ENCODE measurements at regions not wholly inside any gene's neighbourhood (a gene's known extent, or its start where the extent isn't known, plus 50 kb on each side); places are given as distances from the start of the nearest gene placed in this dataset.

DNA sequence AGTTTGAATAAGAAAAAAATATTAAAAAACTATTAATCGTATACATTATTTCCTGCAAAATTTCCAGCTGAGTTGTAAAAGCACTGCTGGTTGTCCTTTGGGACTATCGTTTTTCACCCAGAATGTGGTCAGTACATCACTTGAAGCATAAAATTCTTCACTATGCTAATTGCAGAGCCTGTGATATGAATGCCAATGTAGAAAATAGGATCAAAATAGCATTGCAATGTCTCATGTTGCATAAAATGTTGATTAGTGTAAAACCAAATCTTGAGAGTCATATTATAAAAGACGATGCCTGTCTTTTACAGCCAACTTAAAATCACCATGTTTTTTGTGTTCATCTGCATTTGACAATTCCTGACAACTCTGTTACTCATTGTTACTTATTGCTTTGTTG, 207.7 kb downstream of the MMUT start:
- no peak overlapping the region for H3K4me3 ChIP-seq (ENCODE audit: low read length)
- H3K9me3 ChIP-seq (ENCODE audit: control insufficient read depth in 2 of 3, low read length in 3 of 3), result no peaks in the 10 kb centered on the region
- H3K4me1 Mint-ChIP-seq, result no peaks in the 10 kb centered on the region

GRCh38 chr6:49252901-49253300, 210.2 kb downstream of the MMUT start:
- Mint-ChIP-seq H3K27ac (no peak overlapping the region), H3K9me3 (peaks cover 0 to 10% (median 3%) of the 10 kb centered on the region in 11 donors), H3K4me3 (no peak overlapping the region), H3K4me1 (no peaks in the 10 kb centered on the region), H3K36me3 (no peaks in the 10 kb centered on the region), H3K27me3 (no peaks in the 10 kb centered on the region)
- Histone ChIP-seq H3K9me3 (ENCODE audit: control insufficient read depth in 2 of 3, low read length in 3 of 3) (no peaks in the 10 kb centered on the region), H3K27me3 (ENCODE audit: control insufficient read depth in 2 of 2, insufficient read depth in 2 of 2, low read length in 2 of 2) (no peaks in the 10 kb centered on the region), H3K4me3 (ENCODE audit: low read length) (no peak overlapping the region), H3K36me3 (ENCODE audit: control insufficient read depth in 2 of 3, insufficient read depth in 3 of 3, low read length in 3 of 3) (no peaks in the 10 kb centered on the region), H3K27ac (ENCODE audit: low read depth, low read length) (no peak overlapping the region), H3K4me1 (ENCODE audit: control insufficient read depth in 2 of 2, insufficient read depth in 2 of 2, low read length in 2 of 2) (no peaks in the 10 kb centered on the region)
- intact Hi-C loops (cut with micrococcal nuclease), result no loop called here
- CTCF ChIA-PET, result no interaction called here
- ATAC-seq (no peak), DNase-seq (no peak)
- POLR2A ChIA-PET, result no interaction called here

More for the DNA sequence above, 207.7 kb downstream of the MMUT start:
- ATAC-seq (no peak), DNase-seq (no peak)
- Mint-ChIP-seq H3K9me3 (peaks cover 0 to 10% (median 3%) of the 10 kb centered on the region in 11 donors), H3K27ac (no peak overlapping the region), H3K36me3 (no peaks in the 10 kb centered on the region), H3K27me3 (peaks cover 0 to 4% (median 0%) of the 10 kb centered on the region in 5 donors), H3K4me3 (no peak overlapping the region)
- Histone ChIP-seq H3K36me3 (ENCODE audit: control insufficient read depth in 2 of 3, insufficient read depth in 3 of 3, low read length in 3 of 3) (no peaks in the 10 kb centered on the region), H3K27me3 (ENCODE audit: control insufficient read depth in 2 of 2, insufficient read depth in 2 of 2, low read length in 2 of 2) (no peaks in the 10 kb centered on the region), H3K27ac (ENCODE audit: low read depth, low read length) (no peak overlapping the region), H3K4me1 (ENCODE audit: control insufficient read depth in 2 of 2, insufficient read depth in 2 of 2, low read length in 2 of 2) (no peaks in the 10 kb centered on the region)
- intact Hi-C loops (cut with micrococcal nuclease), result no loop called here
- CTCF ChIA-PET, result no interaction called here
- POLR2A ChIA-PET, result no interaction called here

DNA sequence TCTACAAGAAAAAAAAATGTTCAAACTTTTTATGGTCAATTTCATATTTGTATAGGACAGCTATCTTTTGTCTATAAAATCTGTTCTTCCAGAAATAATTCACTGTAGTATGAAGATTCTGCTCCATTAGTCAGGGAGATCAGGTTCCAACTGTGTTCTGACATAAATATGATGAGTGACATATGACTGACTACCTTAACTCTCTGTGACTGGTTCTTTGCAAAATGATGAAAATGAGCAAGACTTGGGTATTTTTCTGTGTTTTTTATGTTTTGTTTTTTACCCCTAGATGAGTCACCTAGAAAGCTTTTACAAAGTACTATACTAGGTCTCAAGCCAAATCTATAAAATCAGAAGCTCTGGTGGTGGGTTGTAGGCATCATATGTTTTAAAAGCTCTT, 229.6 kb downstream of the MMUT start:
- H3K27me3 Mint-ChIP-seq, result no peaks in the 10 kb centered on the region
- H3K36me3 ChIP-seq (ENCODE audit: control insufficient read depth in 2 of 3, insufficient read depth in 3 of 3, low read length in 3 of 3), result no peaks in the 10 kb centered on the region
- intact Hi-C loops (cut with micrococcal nuclease), result no loop called here

DNA sequence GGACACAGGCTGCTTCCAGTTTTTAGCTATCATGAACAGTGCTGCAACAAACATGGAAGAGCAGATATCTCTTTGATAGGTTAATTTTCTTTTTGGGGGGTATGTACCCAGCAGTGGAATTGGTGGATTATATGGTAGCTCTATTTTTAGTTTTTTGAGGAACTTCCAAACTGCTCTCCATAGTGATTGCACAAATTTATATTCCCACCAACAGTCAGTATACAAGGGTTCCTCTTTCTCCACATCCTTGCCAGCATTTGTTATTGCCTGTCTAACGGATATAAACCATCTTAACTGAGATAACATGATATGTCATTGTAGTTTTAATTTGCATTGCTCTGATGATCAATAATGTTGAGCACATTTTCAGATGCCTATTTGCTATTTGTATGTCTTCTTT, 237.6 kb downstream of the MMUT start:
- no peaks in the 10 kb centered on the region for H3K4me1 Mint-ChIP-seq
- H3K36me3 Mint-ChIP-seq, result no peaks in the 10 kb centered on the region
- CTCF ChIA-PET, result no interaction called here
- Histone ChIP-seq H3K4me1 (ENCODE audit: control insufficient read depth in 2 of 2, insufficient read depth in 2 of 2, low read length in 2 of 2) (no peaks in the 10 kb centered on the region), H3K4me3 (ENCODE audit: low read length) (no peak overlapping the region), H3K36me3 (ENCODE audit: control insufficient read depth in 2 of 3, insufficient read depth in 3 of 3, low read length in 3 of 3) (no peaks in the 10 kb centered on the region), H3K27ac (ENCODE audit: low read depth, low read length) (no peak overlapping the region), H3K27me3 (ENCODE audit: control insufficient read depth in 2 of 2, insufficient read depth in 2 of 2, low read length in 2 of 2) (no peaks in the 10 kb centered on the region), H3K9me3 (ENCODE audit: control insufficient read depth in 2 of 3, low read length in 3 of 3) (no peaks in the 10 kb centered on the region)
- DNase-seq (no peak), ATAC-seq (no peak)
- no peak overlapping the region for H3K27ac Mint-ChIP-seq
- POLR2A ChIA-PET, result no interaction called here
- intact Hi-C loops (cut with micrococcal nuclease), result no loop called here
- no peak overlapping the region for H3K4me3 Mint-ChIP-seq
- peaks cover 0 to 22% (median 7%) of the 10 kb centered on the region in 11 donors for H3K9me3 Mint-ChIP-seq
- no peaks in the 10 kb centered on the region for H3K27me3 Mint-ChIP-seq

More for the DNA sequence above, 229.6 kb downstream of the MMUT start:
- ATAC-seq (no peak), DNase-seq (no peak)
- Mint-ChIP-seq H3K36me3 (no peaks in the 10 kb centered on the region), H3K27ac (no peak overlapping the region), H3K4me1 (no peaks in the 10 kb centered on the region), H3K4me3 (no peak overlapping the region), H3K9me3 (peaks cover 0 to 25% (median 13%) of the 10 kb centered on the region in 11 donors)
- H3K27me3 ChIP-seq (ENCODE audit: control insufficient read depth in 2 of 2, insufficient read depth in 2 of 2, low read length in 2 of 2), result no peaks in the 10 kb centered on the region
- H3K4me1 ChIP-seq (ENCODE audit: control insufficient read depth in 2 of 2, insufficient read depth in 2 of 2, low read length in 2 of 2), result no peaks in the 10 kb centered on the region
- H3K27ac ChIP-seq (ENCODE audit: low read depth, low read length), result no peak overlapping the region
- H3K9me3 ChIP-seq (ENCODE audit: control insufficient read depth in 2 of 3, low read length in 3 of 3), result no peaks in the 10 kb centered on the region
- ChIA-PET CTCF (no interaction called here), POLR2A (no interaction called here)
- H3K4me3 ChIP-seq (ENCODE audit: low read length), result no peak overlapping the region

DNA sequence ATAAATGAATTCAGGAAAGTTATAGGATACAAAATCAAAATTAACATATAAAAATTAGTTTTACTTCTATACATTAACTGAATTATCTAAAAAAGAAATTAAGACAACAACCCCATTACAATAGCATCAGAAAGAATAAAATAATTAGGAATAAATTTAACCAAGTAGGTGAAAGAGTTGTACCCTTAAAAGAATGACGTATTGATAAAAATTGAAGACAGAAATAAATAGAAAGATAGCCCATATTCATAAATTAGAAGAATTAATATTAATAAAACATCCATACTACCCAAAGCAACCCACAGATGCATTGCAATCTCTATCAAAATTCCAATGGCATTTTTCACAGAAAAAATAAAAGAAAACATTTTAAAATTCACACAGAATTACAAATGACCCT, 242.8 kb downstream of the MMUT start:
- no peaks in the 10 kb centered on the region for H3K36me3 ChIP-seq (ENCODE audit: control insufficient read depth in 2 of 3, insufficient read depth in 3 of 3, low read length in 3 of 3)
- no peaks in the 10 kb centered on the region for H3K27me3 ChIP-seq (ENCODE audit: control insufficient read depth in 2 of 2, insufficient read depth in 2 of 2, low read length in 2 of 2)
- ChIA-PET CTCF (no interaction called here), POLR2A (no interaction called here)
- Mint-ChIP-seq H3K27ac (no peak overlapping the region), H3K4me3 (no peak overlapping the region), H3K27me3 (no peaks in the 10 kb centered on the region), H3K36me3 (no peaks in the 10 kb centered on the region), H3K4me1 (no peaks in the 10 kb centered on the region), H3K9me3 (peaks cover 0 to 32% (median 6%) of the 10 kb centered on the region in 11 donors)
- DNase-seq, result no peak
- no peak overlapping the region for H3K4me3 ChIP-seq (ENCODE audit: low read length)
- ATAC-seq, result no peak
- H3K9me3 ChIP-seq (ENCODE audit: control insufficient read depth in 2 of 3, low read length in 3 of 3), result no peaks in the 10 kb centered on the region
- intact Hi-C loops (cut with micrococcal nuclease), result no loop called here
- no peak overlapping the region for H3K27ac ChIP-seq (ENCODE audit: low read depth, low read length)
- no peaks in the 10 kb centered on the region for H3K4me1 ChIP-seq (ENCODE audit: control insufficient read depth in 2 of 2, insufficient read depth in 2 of 2, low read length in 2 of 2)

GRCh38 chr6:49205526-49205925, 257.5 kb downstream of the MMUT start:
- no peak for ATAC-seq
- Mint-ChIP-seq H3K4me1 (no peaks in the 10 kb centered on the region), H3K27me3 (no peaks in the 10 kb centered on the region), H3K9me3 (peaks cover 2 to 24% (median 9%) of the 10 kb centered on the region in 11 donors), H3K27ac (no peak overlapping the region), H3K4me3 (no peak overlapping the region), H3K36me3 (no peaks in the 10 kb centered on the region)
- ChIA-PET POLR2A (no interaction called here), CTCF (no interaction called here)
- Histone ChIP-seq H3K9me3 (ENCODE audit: control insufficient read depth in 2 of 3, low read length in 3 of 3) (no peaks in the 10 kb centered on the region), H3K4me1 (ENCODE audit: control insufficient read depth in 2 of 2, insufficient read depth in 2 of 2, low read length in 2 of 2) (no peaks in the 10 kb centered on the region), H3K27me3 (ENCODE audit: control insufficient read depth in 2 of 2, insufficient read depth in 2 of 2, low read length in 2 of 2) (no peaks in the 10 kb centered on the region), H3K27ac (ENCODE audit: low read depth, low read length) (no peak overlapping the region), H3K36me3 (ENCODE audit: control insufficient read depth in 2 of 3, insufficient read depth in 3 of 3, low read length in 3 of 3) (no peaks in the 10 kb centered on the region), H3K4me3 (ENCODE audit: low read length) (no peak overlapping the region)
- intact Hi-C loops (cut with micrococcal nuclease), result no loop called here
- DNase-seq, result no peak

- H3K36me3 Mint-ChIP-seq, result no peaks in the 10 kb centered on the region
- DNase-seq (no peak), ATAC-seq (no peak)
- no peak overlapping the region for H3K4me3 ChIP-seq (ENCODE audit: low read length)
- intact Hi-C loops (cut with micrococcal nuclease), result no loop called here
- CTCF ChIA-PET, result no interaction called here
- H3K4me1 ChIP-seq (ENCODE audit: control insufficient read depth in 2 of 2, insufficient read depth in 2 of 2, low read length in 2 of 2), result no peaks in the 10 kb centered on the region
- no peak overlapping the region for H3K4me3 Mint-ChIP-seq
- no peaks in the 10 kb centered on the region for H3K27me3 Mint-ChIP-seq
- no peaks in the 10 kb centered on the region for H3K36me3 ChIP-seq (ENCODE audit: control insufficient read depth in 2 of 3, insufficient read depth in 3 of 3, low read length in 3 of 3)
- H3K4me1 Mint-ChIP-seq, result no peaks in the 10 kb centered on the region
- no peak overlapping the region for H3K27ac ChIP-seq (ENCODE audit: low read depth, low read length)
- H3K9me3 ChIP-seq (ENCODE audit: control insufficient read depth in 2 of 3, low read length in 3 of 3), result no peaks in the 10 kb centered on the region
- no peaks in the 10 kb centered on the region for H3K27me3 ChIP-seq (ENCODE audit: control insufficient read depth in 2 of 2, insufficient read depth in 2 of 2, low read length in 2 of 2)
- peaks cover 0 to 23% (median 9%) of the 10 kb centered on the region in 11 donors for H3K9me3 Mint-ChIP-seq
- no peak overlapping the region for H3K27ac Mint-ChIP-seq
- POLR2A ChIA-PET, result interaction anchor here (0.6 kb wide), 1 partner anchor 11 kb away, joined by 3 read pairs; no protein-coding TSS in a partner anchor
These were observed 260.0 kb downstream of the MMUT start for GRCh38 chr6:49202924-49203536.
